ENCODE measurements at regions not wholly inside any gene's neighbourhood (a gene's known extent, or its start where the extent isn't known, plus 50 kb on each side); places are given as distances from the start of the nearest gene placed in this dataset.

- no peaks in the 10 kb centered on the region for H4K20me1 ChIP-seq (ENCODE audit: insufficient read depth, low read length)
- no peak overlapping the region for H2AFZ ChIP-seq (ENCODE audit: insufficient read depth, low read depth, low read length, poor library complexity, severe bottlenecking)
- no CpG with 5 or more reads among the region's 2 CpGs for WGBS (ENCODE audit: insufficient coverage)
- H3K4me1 Mint-ChIP-seq = no peaks in the 10 kb centered on the region
- intact Hi-C loops (cut with micrococcal nuclease) = no loop called here
- no peak overlapping the region for H3K4me3 ChIP-seq (replicated peaks in 1 of 3; ENCODE audit: low read depth in 2 of 3, low read length in 3 of 3)
- H3K9ac ChIP-seq (ENCODE audit: insufficient read depth, low read length, poor library complexity, severe bottlenecking) = no peak overlapping the region
- no peak for TF ChIP-seq CTCF (IDR thresholded peaks at IDR 0.05)
- no peak overlapping the region for H3K4me2 ChIP-seq (replicated peaks; ENCODE audit: extremely low read depth, low read length, poor library complexity, severe bottlenecking)
- H3K36me3 Mint-ChIP-seq = no peaks in the 10 kb centered on the region
- H3K36me3 ChIP-seq (replicated peaks in 1 of 2; ENCODE audit: control insufficient read depth in 1 of 2, insufficient read depth in 2 of 2, low read length in 2 of 2) = no peaks in the 10 kb centered on the region
- no peaks in the 10 kb centered on the region for H3K27me3 ChIP-seq (ENCODE audit: control insufficient read depth in 2 of 2, insufficient read depth in 2 of 2, low read length in 2 of 2)
- H3K4me1 ChIP-seq (ENCODE audit: control insufficient read depth in 1 of 2, insufficient read depth in 2 of 2, low read length in 2 of 2) = no peaks in the 10 kb centered on the region
- H3K27ac ChIP-seq (ENCODE audit: low read depth in 1 of 2, low read length in 2 of 2) = no peak overlapping the region
- H3K27me3 Mint-ChIP-seq (ENCODE audit: low read depth in 3 of 3) = no peaks in the 10 kb centered on the region
- no peak for DNase-seq
- H3K4me3 Mint-ChIP-seq = no peak overlapping the region
- no peak overlapping the region for H3K27ac Mint-ChIP-seq
- peaks cover 0 to 15% (median 3%) of the 10 kb centered on the region in 7 donors for H3K9me3 Mint-ChIP-seq
- peaks cover 0 to 2% of the 10 kb centered on the region in 2 donors for H3K9me3 ChIP-seq (replicated peaks in 1 of 2; ENCODE audit: control insufficient read depth in 1 of 2, insufficient read depth in 1 of 2, low read length in 2 of 2)
- no peaks in the 10 kb centered on the region for H3K79me2 ChIP-seq (ENCODE audit: insufficient read depth, low read length)
Observed at GRCh38 chr2:138432971-138433370, 68.6 kb upstream of the SPOPL start.

GRCh38 chr2:138433995-138434951 lies 67.3 kb upstream of the SPOPL start:
- intact Hi-C loops (cut with micrococcal nuclease) = no loop called here
- H3K4me3 Mint-ChIP-seq = no peak overlapping the region
- peaks cover 0 to 2% of the 10 kb centered on the region in 2 donors for H3K9me3 ChIP-seq (replicated peaks in 1 of 2; ENCODE audit: control insufficient read depth in 1 of 2, insufficient read depth in 1 of 2, low read length in 2 of 2)
- peaks cover 0 to 9% (median 2%) of the 10 kb centered on the region in 7 donors for H3K9me3 Mint-ChIP-seq
- H3K9ac ChIP-seq (ENCODE audit: insufficient read depth, low read length, poor library complexity, severe bottlenecking) = no peak overlapping the region
- H2AFZ ChIP-seq (ENCODE audit: insufficient read depth, low read depth, low read length, poor library complexity, severe bottlenecking) = no peak overlapping the region
- no peaks in the 10 kb centered on the region for H3K27me3 ChIP-seq (ENCODE audit: control insufficient read depth in 2 of 2, insufficient read depth in 2 of 2, low read length in 2 of 2)
- no peaks in the 10 kb centered on the region for H3K27me3 Mint-ChIP-seq (ENCODE audit: low read depth in 3 of 3)
- no peak overlapping the region for H3K27ac Mint-ChIP-seq
- no peak overlapping the region for H3K27ac ChIP-seq (ENCODE audit: low read depth in 1 of 2, low read length in 2 of 2)
- H3K4me1 Mint-ChIP-seq = no peaks in the 10 kb centered on the region
- H3K36me3 ChIP-seq (replicated peaks in 1 of 2; ENCODE audit: control insufficient read depth in 1 of 2, insufficient read depth in 2 of 2, low read length in 2 of 2) = no peaks in the 10 kb centered on the region
- no peak for DNase-seq
- H3K4me2 ChIP-seq (replicated peaks; ENCODE audit: extremely low read depth, low read length, poor library complexity, severe bottlenecking) = no peak overlapping the region
- no peaks in the 10 kb centered on the region for H3K4me1 ChIP-seq (ENCODE audit: control insufficient read depth in 1 of 2, insufficient read depth in 2 of 2, low read length in 2 of 2)
- TF ChIP-seq CTCF (IDR thresholded peaks at IDR 0.05) = no peak
- no peaks in the 10 kb centered on the region for H4K20me1 ChIP-seq (ENCODE audit: insufficient read depth, low read length)
- 90% methylated on average over 2 of the region's 8 CpGs for WGBS (ENCODE audit: insufficient coverage)
- H3K79me2 ChIP-seq (ENCODE audit: insufficient read depth, low read length) = no peaks in the 10 kb centered on the region
- no peaks in the 10 kb centered on the region for H3K36me3 Mint-ChIP-seq
- no peak overlapping the region for H3K4me3 ChIP-seq (replicated peaks in 1 of 3; ENCODE audit: low read depth in 2 of 3, low read length in 3 of 3)

Measured in CD14-positive monocyte (primary cell).